ENCODE measurements at regions not wholly inside any gene's neighbourhood (a gene's known extent, or its start where the extent isn't known, plus 50 kb on each side); places are given as distances from the start of the nearest gene placed in this dataset.

DNA sequence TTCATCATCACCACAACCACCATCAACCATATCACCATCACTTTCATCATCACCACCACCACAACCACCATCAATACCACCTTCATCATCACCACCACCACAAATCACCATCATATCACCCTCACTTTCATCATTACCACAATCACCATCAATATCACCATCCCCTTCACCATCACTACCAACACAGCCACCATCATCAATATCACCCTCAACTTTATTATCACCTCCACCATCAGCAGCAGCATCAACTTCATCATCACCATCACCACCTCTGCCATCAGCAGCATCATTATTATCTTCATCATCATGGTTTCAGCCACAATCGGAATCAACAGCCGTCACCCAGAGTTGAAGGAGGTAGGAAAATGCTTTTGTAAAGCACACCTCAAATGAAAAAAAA lies 225.7 kb upstream of the SULF2 start:
- FAIRE-seq (no peak), DNase-seq (ENCODE audit: insufficient read length, low spot score) (no peak)
- TF ChIP-seq POU2F2 (IDR thresholded peaks at IDR 0.05; ENCODE audit: low read depth, low read length) (no peak), PAX5 (IDR thresholded peaks at IDR 0.05; ENCODE audit: insufficient read depth, low read length, severe bottlenecking) (no peak), TAF1 (IDR thresholded peaks at IDR 0.05; ENCODE audit: low read depth, low read length) (no peak), POLR2A (IDR thresholded peaks at IDR 0.05; ENCODE audit: low read depth, low read length) (no peak)

GRCh38 chr20:48010623-48011022 lies 225.3 kb upstream of the SULF2 start:
- no peak for FAIRE-seq
- no peak for DNase-seq (ENCODE audit: insufficient read length, low spot score)
- TF ChIP-seq SPI1 (IDR thresholded peaks at IDR 0.05; ENCODE audit: low read depth, low read length) (no peak), PAX5 (IDR thresholded peaks at IDR 0.05; ENCODE audit: insufficient read depth, low read length, severe bottlenecking) (no peak), POU2F2 (IDR thresholded peaks at IDR 0.05; ENCODE audit: low read depth, low read length) (no peak), TAF1 (IDR thresholded peaks at IDR 0.05; ENCODE audit: low read depth, low read length) (no peak), POLR2A (IDR thresholded peaks at IDR 0.05; ENCODE audit: low read depth, low read length) (no peak), POLR2AphosphoS5 (IDR thresholded peaks at IDR 0.05; ENCODE audit: low read depth, low read length) (no peak)

DNA sequence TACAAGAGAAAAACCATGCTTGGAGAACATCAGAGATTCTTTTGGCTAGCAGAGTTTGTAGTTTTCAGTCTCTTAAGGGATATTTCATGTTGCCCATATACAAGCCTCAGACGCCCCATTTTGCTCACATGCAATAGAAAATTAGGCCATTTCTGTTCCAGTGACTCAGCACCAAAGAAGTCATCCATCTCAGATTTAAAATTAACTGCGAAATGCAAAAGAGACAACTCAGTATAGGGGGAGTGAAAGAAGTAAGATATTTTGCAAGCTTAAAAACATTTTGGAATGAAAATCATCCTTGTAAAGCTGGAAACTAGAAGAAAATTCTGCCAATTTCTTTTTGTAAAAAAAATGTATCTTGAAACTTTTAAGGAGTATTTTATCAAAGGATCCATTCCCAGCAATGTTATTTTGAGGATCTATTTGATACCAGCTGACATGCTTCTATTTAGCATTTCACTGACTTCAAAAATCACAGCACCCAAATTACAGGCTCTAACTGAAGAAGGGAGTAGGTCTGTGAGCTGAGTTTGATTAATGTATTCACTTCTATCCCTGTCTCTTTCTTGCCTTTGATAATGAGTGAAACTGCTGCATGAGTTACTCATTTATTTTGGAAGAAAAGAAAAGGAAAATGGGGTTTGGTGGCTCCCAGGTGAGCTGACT lies 223.7 kb upstream of the SULF2 start:
- TF ChIP-seq PAX5 (IDR thresholded peaks at IDR 0.05; ENCODE audit: insufficient read depth, low read length, severe bottlenecking), result no peak
- no peak for TF ChIP-seq SPI1 (IDR thresholded peaks at IDR 0.05; ENCODE audit: low read depth, low read length)
- no peak for TF ChIP-seq TAF1 (IDR thresholded peaks at IDR 0.05; ENCODE audit: low read depth, low read length)
- TF ChIP-seq POLR2AphosphoS5 (IDR thresholded peaks at IDR 0.05; ENCODE audit: low read depth, low read length), result no peak
- TF ChIP-seq POLR2A (IDR thresholded peaks at IDR 0.05; ENCODE audit: low read depth, low read length), result no peak
- no peak for TF ChIP-seq POU2F2 (IDR thresholded peaks at IDR 0.05; ENCODE audit: low read depth, low read length)
- FAIRE-seq (no peak), DNase-seq (ENCODE audit: insufficient read length, low spot score) (no peak)

DNA sequence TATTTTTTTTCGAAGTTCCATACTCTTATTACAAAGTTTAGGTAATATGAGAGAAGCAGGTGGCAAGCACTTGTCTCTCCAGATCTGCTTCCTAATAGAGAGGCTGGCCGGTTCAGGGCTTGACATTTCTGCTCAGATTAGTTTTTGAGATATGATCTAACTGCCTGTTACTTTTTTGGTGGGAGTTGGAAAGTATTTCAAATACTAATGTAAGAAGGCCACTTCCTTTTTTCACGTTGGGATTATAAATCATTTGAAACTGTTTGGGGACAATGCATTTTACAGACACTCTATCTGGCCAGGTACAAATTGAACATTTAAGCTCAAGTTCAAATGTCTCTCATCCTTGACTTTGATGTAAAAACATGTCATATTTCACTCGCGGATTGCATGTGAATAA lies 222.1 kb upstream of the SULF2 start:
- TF ChIP-seq SPI1 (IDR thresholded peaks at IDR 0.05; ENCODE audit: low read depth, low read length) (0 out of 2 replicates have a peak, but pooled peaks have one; percentile 34), POLR2A (IDR thresholded peaks at IDR 0.05; ENCODE audit: low read depth, low read length) (no peak), POU2F2 (IDR thresholded peaks at IDR 0.05; ENCODE audit: low read depth, low read length) (no peak)
- DNase-seq (ENCODE audit: insufficient read length, low spot score) (no peak), FAIRE-seq (peak; percentile 54)

DNA sequence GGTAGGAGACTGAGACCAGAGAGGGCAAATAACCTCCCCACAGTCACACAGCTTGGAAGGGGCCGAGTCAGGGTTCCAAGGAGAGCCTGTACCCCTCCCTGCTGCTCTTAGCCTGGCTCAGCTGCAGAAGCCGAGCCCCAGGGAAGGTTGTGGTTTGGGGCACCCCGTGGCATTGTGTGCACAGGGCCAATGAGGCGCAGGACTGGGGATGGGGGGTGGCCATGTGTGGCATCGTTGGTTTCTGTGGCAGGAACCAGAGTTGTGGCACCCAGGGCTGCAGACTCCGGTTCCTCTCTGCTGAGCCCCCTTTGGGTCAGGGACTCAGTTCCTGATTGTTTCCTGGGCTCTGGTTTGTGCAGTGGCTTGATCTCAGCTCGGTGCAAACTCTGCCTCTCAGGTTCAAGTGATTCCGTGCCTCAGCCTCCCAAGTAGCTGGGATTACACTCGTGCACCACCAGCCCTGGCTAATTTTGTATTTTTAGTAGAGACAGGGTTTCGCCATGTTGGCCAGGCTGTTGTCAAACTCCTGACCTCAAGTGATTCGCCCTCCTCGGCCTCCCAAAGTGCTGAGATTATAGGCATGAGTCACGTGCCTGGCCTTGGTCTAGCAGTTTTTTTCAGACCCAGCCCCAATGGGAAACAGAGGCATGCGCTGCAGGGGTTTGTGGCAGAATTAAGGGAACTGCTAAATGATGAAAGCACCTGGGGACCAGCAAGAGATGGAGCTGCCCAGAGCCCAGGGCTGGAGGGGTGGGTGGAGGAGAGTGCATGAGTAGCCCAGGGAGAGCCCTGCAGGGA lies 221.0 kb upstream of the SULF2 start:
- no peak for DNase-seq (ENCODE audit: insufficient read length, low spot score)
- TF ChIP-seq POU2F2 (IDR thresholded peaks at IDR 0.05; ENCODE audit: low read depth, low read length) (no peak), POLR2AphosphoS5 (IDR thresholded peaks at IDR 0.05; ENCODE audit: low read depth, low read length) (no peak), SPI1 (IDR thresholded peaks at IDR 0.05; ENCODE audit: low read depth, low read length) (no peak), TAF1 (IDR thresholded peaks at IDR 0.05; ENCODE audit: low read depth, low read length) (no peak), POLR2A (IDR thresholded peaks at IDR 0.05; ENCODE audit: low read depth, low read length) (no peak), PAX5 (IDR thresholded peaks at IDR 0.05; ENCODE audit: insufficient read depth, low read length, severe bottlenecking) (no peak)
- no peak for FAIRE-seq

GRCh38 chr20:48003021-48003420 lies 217.7 kb upstream of the SULF2 start:
- no peak for FAIRE-seq

DNA sequence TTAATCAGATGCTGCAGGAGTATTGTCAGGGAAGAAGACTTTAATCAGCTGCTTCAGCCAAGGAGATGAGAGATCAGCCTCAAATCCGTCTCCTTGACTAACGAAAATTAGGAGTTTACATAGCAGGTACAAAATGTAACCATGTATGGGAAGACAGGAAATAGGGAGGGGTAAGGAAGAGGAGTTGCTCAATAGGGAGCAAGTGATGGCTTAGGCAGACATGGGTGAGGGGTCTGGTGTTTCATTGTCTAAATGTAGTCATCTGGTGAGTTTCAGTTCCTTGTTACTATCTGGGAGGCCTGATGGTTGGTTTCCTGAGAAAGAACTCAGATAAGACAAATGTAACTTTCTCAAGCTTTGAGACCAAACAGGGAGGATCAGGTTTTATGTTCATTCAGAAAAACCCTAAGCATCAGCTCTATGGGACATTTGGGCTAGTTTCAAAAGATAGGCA lies 217.3 kb upstream of the SULF2 start:
- TF ChIP-seq POU2F2 (IDR thresholded peaks at IDR 0.05; ENCODE audit: low read depth, low read length) (peak; percentile 75), TAF1 (IDR thresholded peaks at IDR 0.05; ENCODE audit: low read depth, low read length) (0 out of 2 replicates have a peak, but pooled peaks have one; percentile 39), SPI1 (IDR thresholded peaks at IDR 0.05; ENCODE audit: low read depth, low read length) (peak; percentile 99), PAX5 (IDR thresholded peaks at IDR 0.05; ENCODE audit: insufficient read depth, low read length, severe bottlenecking) (no peak), POLR2A (IDR thresholded peaks at IDR 0.05; ENCODE audit: low read depth, low read length) (0 out of 2 replicates have a peak, but pooled peaks have one; percentile 24), POLR2AphosphoS5 (IDR thresholded peaks at IDR 0.05; ENCODE audit: low read depth, low read length) (no peak)
- DNase-seq (ENCODE audit: insufficient read length, low spot score) (peak; percentile 39), FAIRE-seq (peak; percentile 94)

More at GRCh38 chr20:48003021-48003420, 217.7 kb upstream of the SULF2 start:
- no peak for DNase-seq (ENCODE audit: insufficient read length, low spot score)
- no peak for TF ChIP-seq POLR2AphosphoS5 (IDR thresholded peaks at IDR 0.05; ENCODE audit: low read depth, low read length)
- TF ChIP-seq POLR2A (IDR thresholded peaks at IDR 0.05; ENCODE audit: low read depth, low read length), result no peak
- TF ChIP-seq PAX5 (IDR thresholded peaks at IDR 0.05; ENCODE audit: insufficient read depth, low read length, severe bottlenecking), result no peak
- no peak for TF ChIP-seq SPI1 (IDR thresholded peaks at IDR 0.05; ENCODE audit: low read depth, low read length)
- TF ChIP-seq TAF1 (IDR thresholded peaks at IDR 0.05; ENCODE audit: low read depth, low read length), result no peak
- no peak for TF ChIP-seq POU2F2 (IDR thresholded peaks at IDR 0.05; ENCODE audit: low read depth, low read length)

GRCh38 chr20:47999166-47999565 lies 213.9 kb upstream of the SULF2 start:
- no peak for FAIRE-seq
- TF ChIP-seq SPI1 (IDR thresholded peaks at IDR 0.05; ENCODE audit: low read depth, low read length) (no peak), POU2F2 (IDR thresholded peaks at IDR 0.05; ENCODE audit: low read depth, low read length) (no peak), PAX5 (IDR thresholded peaks at IDR 0.05; ENCODE audit: insufficient read depth, low read length, severe bottlenecking) (no peak), POLR2A (IDR thresholded peaks at IDR 0.05; ENCODE audit: low read depth, low read length) (no peak), POLR2AphosphoS5 (IDR thresholded peaks at IDR 0.05; ENCODE audit: low read depth, low read length) (no peak), TAF1 (IDR thresholded peaks at IDR 0.05; ENCODE audit: low read depth, low read length) (no peak)
- DNase-seq (ENCODE audit: insufficient read length, low spot score), result no peak

DNA sequence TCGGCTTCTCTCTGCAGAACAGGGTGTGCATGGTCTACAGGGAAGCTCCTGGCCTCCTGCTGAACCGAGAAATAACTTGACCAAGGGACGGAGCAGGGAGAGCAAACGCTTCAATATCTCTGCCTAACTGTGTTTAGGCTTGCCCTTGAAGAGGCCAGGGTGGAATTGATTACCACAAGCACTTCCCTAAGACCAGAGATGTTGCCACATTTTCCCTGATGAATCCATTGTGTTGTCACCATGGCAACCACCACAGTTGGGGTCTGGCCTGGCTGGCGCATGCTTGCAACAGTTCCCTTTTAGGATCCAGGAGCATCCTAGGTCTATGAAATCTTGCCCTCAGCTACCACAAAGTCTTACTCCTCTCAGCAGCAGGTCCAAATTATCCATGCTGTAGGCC lies 213.5 kb upstream of the SULF2 start:
- TF ChIP-seq SPI1 (IDR thresholded peaks at IDR 0.05; ENCODE audit: low read depth, low read length) (no peak), PAX5 (IDR thresholded peaks at IDR 0.05; ENCODE audit: insufficient read depth, low read length, severe bottlenecking) (no peak)
- FAIRE-seq (no peak), DNase-seq (ENCODE audit: insufficient read length, low spot score) (no peak)
